Activated naive CD4-positive, alpha-beta T cell treated with anti-CD3 and anti-CD28 coated beads for 36 hours (primary cell): ENCODE measurements at regions not wholly inside any gene's neighbourhood (a gene's known extent, or its start where the extent isn't known, plus 50 kb on each side); places are given as distances from the start of the nearest gene placed in this dataset.
"Not testable (repeated sequence)": the region's sequence is repeated elsewhere in the genome, so short reads cannot be mapped to it uniquely, and the experiment has no call there.

Source experiments
- CTCF ChIA-PET: fragments of 350-600 bp; sonication (Branson Sonifier 250); formaldehyde crosslinking; loops from one replicate; lab custom pipeline; 2021; ENCODE audit warnings: antibody characterized with exemption; lab: Charles Lee
- DNase-seq: peaks from one replicate; pipeline ENCODE4 v3.0.0-alpha.2; 2020
- H3K27ac Mint-ChIP-seq: one replicate; pipeline ENCODE4 v1.8.0; 2021; ENCODE audit warnings: mild to moderate bottlenecking, mixed read lengths
- H3K27me3 Mint-ChIP-seq: one replicate; pipeline ENCODE4 v1.8.0; 2021; ENCODE audit warnings: low read depth, mixed read lengths
- H3K36me3 Mint-ChIP-seq: one replicate; pipeline ENCODE4 v1.8.0; 2021; ENCODE audit warnings: low read depth, mixed read lengths
- H3K4me1 Mint-ChIP-seq: one replicate; pipeline ENCODE4 v1.8.0; 2021; ENCODE audit warnings: low read depth, mixed read lengths
- H3K4me3 Mint-ChIP-seq: one replicate; pipeline ENCODE4 v1.8.0; 2021; ENCODE audit warnings: mild to moderate bottlenecking, moderate library complexity, mixed read lengths
- H3K9me3 Mint-ChIP-seq: one replicate; pipeline ENCODE4 v1.8.0; 2021; ENCODE audit warnings: mixed read lengths
- intact Hi-C: fragments of 100-400 bp; cut with micrococcal nuclease; formaldehyde crosslinking; loops from one replicate; pipeline ENCODE4 v1.15.1; 2023

DNA sequence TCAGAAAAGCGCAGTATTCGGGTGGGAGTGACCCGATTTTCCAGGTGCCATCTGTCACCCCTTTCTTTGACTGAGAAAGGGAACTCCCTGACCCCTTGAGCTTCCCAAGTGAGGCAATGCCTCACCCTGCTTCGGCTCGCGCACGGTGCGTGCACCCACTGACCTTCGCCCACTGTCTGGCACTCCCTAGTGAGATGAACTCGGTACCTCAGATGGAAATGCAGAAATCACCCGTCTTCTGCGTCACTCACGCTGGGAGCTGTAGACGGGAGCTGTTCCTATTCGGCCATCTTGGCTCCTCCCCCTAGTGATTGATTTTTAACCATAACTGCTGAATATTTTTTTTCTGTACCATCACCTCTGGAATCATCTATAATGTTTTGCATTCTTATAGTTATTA is 359.1 kb downstream of the C3orf38 start:
- H3K27me3 Mint-ChIP-seq, CTCF ChIA-PET, H3K9me3 Mint-ChIP-seq, H3K4me1 Mint-ChIP-seq, H3K36me3 Mint-ChIP-seq, H3K4me3 Mint-ChIP-seq, intact Hi-C loops, DNase-seq, H3K27ac Mint-ChIP-seq: not testable (repeated sequence)

GRCh38 chr3:88509582-88509981 is 359.8 kb downstream of the C3orf38 start:
- no peaks in the 10 kb centered on the region for H3K4me1 Mint-ChIP-seq
- peaks cover 2% of the 10 kb centered on the region for H3K9me3 Mint-ChIP-seq
- intact Hi-C loops = no loop called here
- no peaks in the 10 kb centered on the region for H3K27me3 Mint-ChIP-seq
- CTCF ChIA-PET = no interaction called here
- no peak for DNase-seq
- no peak overlapping the region for H3K4me3 Mint-ChIP-seq
- H3K27ac Mint-ChIP-seq = no peak overlapping the region
- no peaks in the 10 kb centered on the region for H3K36me3 Mint-ChIP-seq

DNA sequence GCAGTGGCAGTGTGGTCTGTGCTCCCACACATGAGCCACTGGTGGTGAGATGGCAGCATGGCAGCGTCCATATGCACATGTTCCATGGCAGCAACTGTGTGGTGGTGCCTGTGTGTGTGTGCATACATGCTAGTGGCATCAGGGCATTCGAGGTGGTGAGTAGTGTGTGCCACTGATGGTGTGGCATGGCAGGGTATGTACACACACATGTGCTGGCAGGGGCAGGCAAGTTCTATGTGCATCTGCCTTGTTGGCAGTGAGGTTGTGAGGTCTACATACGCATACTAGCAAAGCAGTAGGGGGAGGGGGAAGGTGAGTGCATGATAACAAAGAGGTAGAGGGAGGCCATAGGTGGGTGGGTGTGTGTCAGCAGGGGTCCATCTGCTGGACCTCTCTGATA is 378.7 kb downstream of the C3orf38 start:
- no peaks in the 10 kb centered on the region for H3K36me3 Mint-ChIP-seq

GRCh38 chr3:88534534-88534933 is 384.8 kb downstream of the C3orf38 start:
- no peak overlapping the region for H3K4me3 Mint-ChIP-seq
- no peak overlapping the region for H3K27ac Mint-ChIP-seq
- intact Hi-C loops = no loop called here
- no peaks in the 10 kb centered on the region for H3K4me1 Mint-ChIP-seq
- no peaks in the 10 kb centered on the region for H3K27me3 Mint-ChIP-seq
- H3K36me3 Mint-ChIP-seq = no peaks in the 10 kb centered on the region
- DNase-seq = no peak
- CTCF ChIA-PET = no interaction called here
- no peaks in the 10 kb centered on the region for H3K9me3 Mint-ChIP-seq

More for the DNA sequence above, 378.7 kb downstream of the C3orf38 start:
- DNase-seq = no peak
- Mint-ChIP-seq H3K27me3 (peaks cover 3% of the 10 kb centered on the region), H3K27ac (no peak overlapping the region), H3K9me3 (peaks cover 3% of the 10 kb centered on the region), H3K4me1 (no peaks in the 10 kb centered on the region), H3K4me3 (no peak overlapping the region)
- intact Hi-C loops = no loop called here
- CTCF ChIA-PET = no interaction called here

DNA sequence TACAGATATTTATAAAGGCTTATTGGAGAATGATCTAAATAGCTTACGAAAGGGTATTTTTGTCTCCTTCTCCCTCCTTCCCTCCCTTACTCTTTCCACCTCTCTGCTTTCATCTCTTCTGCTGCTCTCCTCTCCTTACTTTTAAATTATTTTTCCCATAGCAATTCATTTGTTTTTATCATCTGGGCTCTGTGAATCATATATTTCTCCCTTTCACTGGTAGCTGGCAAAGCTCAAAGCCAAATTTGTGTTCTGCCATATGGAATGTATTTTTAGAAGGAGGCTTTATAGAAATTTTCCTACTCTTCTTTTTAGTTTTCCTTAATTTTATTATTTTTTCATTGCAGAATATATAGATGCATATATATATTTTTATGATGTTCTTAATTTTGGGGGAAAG is 385.8 kb downstream of the C3orf38 start:
- Mint-ChIP-seq H3K9me3 (no peaks in the 10 kb centered on the region), H3K36me3 (no peaks in the 10 kb centered on the region), H3K27me3 (no peaks in the 10 kb centered on the region), H3K4me3 (no peak overlapping the region), H3K27ac (no peak overlapping the region), H3K4me1 (no peaks in the 10 kb centered on the region)
- no peak for DNase-seq
- intact Hi-C loops = no loop called here
- CTCF ChIA-PET = no interaction called here

- no peak overlapping the region for H3K27ac Mint-ChIP-seq
These were observed 393.2 kb downstream of the C3orf38 start for GRCh38 chr3:88542916-88543315.

DNA sequence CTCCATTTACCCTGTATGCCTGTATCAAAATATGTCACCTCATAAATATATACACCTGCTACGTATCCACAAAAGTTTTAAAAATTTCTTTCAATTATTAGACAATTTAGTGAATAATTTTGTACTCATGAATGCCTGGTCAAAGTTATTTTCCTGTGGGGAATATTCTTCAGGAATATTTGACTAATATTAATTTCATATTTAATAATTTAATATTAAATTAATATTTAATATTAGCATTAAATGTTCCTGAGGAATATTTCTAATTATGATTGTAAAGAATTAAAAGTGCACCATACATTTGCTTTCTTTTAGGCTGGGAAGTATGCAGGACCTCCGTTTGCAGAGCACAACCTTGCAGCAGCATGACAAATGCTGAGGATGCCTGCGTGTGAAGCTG is 422.7 kb downstream of the C3orf38 start:
- CTCF ChIA-PET = no interaction called here
- Mint-ChIP-seq H3K36me3 (no peaks in the 10 kb centered on the region), H3K4me3 (no peak overlapping the region), H3K4me1 (no peaks in the 10 kb centered on the region), H3K9me3 (peaks cover 7% of the 10 kb centered on the region), H3K27me3 (no peaks in the 10 kb centered on the region), H3K27ac (no peak overlapping the region)
- intact Hi-C loops = no loop called here
- no peak for DNase-seq

More at GRCh38 chr3:88542916-88543315, 393.2 kb downstream of the C3orf38 start:
- intact Hi-C loops = no loop called here
- no peak for DNase-seq
- H3K36me3 Mint-ChIP-seq = no peaks in the 10 kb centered on the region
- no peaks in the 10 kb centered on the region for H3K4me1 Mint-ChIP-seq
- H3K4me3 Mint-ChIP-seq = no peak overlapping the region
- H3K9me3 Mint-ChIP-seq = peaks cover 10% of the 10 kb centered on the region
- CTCF ChIA-PET = no interaction called here
- H3K27me3 Mint-ChIP-seq = no peaks in the 10 kb centered on the region

DNA sequence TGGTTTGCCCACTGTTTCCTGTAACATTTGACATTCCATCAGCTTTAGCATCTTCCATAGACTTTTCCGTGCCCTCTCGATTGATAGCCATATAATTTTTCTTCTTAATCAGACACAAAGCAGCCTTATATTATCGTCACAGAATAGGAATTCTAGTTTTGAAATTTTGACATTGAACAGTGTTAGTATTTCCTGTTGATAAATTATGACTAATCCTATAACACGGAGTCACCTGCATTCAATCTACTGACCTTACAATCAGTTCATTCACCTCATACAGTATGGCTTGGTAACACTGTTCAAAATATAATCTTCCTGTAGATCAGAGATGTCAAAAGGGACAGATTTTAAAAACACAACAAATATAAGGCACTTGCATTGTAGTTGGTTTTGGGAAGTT is 423.7 kb downstream of the C3orf38 start:
- CTCF ChIA-PET = no interaction called here

DNA sequence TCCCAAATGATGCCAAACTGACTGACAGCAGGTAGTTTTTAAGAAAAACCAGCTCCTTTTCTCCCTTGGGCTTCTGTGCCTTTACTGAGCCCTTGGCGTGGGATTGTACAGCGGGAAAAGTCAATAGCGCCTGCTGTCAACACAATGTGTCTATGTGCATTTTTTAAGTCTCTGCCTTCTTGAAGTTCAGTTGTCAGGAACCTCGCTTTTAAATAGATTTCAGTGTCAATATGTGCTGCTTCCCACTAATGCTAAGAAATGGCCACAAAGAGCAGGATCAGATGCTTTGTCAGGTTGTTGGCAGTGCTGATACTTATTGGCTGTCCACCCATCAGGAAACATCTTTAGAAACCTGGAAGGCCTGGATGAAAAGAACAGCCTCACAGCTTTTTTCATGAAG is 424.4 kb downstream of the C3orf38 start:
- H3K36me3 Mint-ChIP-seq = no peaks in the 10 kb centered on the region
- intact Hi-C loops = no loop called here
- peaks cover 6% of the 10 kb centered on the region for H3K9me3 Mint-ChIP-seq
- H3K27ac Mint-ChIP-seq = no peak overlapping the region
- no peaks in the 10 kb centered on the region for H3K4me1 Mint-ChIP-seq
- no peaks in the 10 kb centered on the region for H3K27me3 Mint-ChIP-seq
- H3K4me3 Mint-ChIP-seq = no peak overlapping the region
- CTCF ChIA-PET = no interaction called here
- no peak for DNase-seq

More for the DNA sequence above, 423.7 kb downstream of the C3orf38 start:
- H3K4me3 Mint-ChIP-seq = no peak overlapping the region
- H3K27ac Mint-ChIP-seq = no peak overlapping the region
- H3K36me3 Mint-ChIP-seq = no peaks in the 10 kb centered on the region
- H3K4me1 Mint-ChIP-seq = no peaks in the 10 kb centered on the region
- no peak for DNase-seq
- H3K27me3 Mint-ChIP-seq = no peaks in the 10 kb centered on the region
- peaks cover 7% of the 10 kb centered on the region for H3K9me3 Mint-ChIP-seq
- intact Hi-C loops = no loop called here

DNA sequence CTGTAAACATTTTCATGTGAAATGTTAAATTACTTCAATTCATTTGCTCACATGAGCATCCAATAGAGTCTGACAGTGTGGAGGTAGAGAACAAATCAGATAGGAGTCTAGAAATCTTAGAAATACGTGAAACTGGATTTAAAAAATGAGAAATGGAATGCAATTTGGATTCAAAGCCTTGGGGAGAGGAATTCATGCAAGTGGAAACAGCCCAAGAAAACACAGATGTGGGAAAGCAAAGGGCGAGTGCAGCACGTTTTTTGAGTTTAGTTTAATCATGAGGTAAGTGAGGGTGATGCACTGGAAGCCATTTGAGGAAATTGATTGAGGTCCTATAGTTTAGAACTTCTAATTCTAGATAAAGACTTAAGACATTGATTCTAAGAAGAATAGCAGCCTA is 434.7 kb downstream of the C3orf38 start:
- no peak overlapping the region for H3K4me3 Mint-ChIP-seq
- no peaks in the 10 kb centered on the region for H3K4me1 Mint-ChIP-seq
- H3K9me3 Mint-ChIP-seq = no peaks in the 10 kb centered on the region
- H3K27ac Mint-ChIP-seq = no peak overlapping the region
- DNase-seq = no peak
- no peaks in the 10 kb centered on the region for H3K36me3 Mint-ChIP-seq
- CTCF ChIA-PET = no interaction called here
- intact Hi-C loops = no loop called here
- H3K27me3 Mint-ChIP-seq = no peaks in the 10 kb centered on the region

- no peaks in the 10 kb centered on the region for H3K9me3 Mint-ChIP-seq
- H3K27ac Mint-ChIP-seq = no peak overlapping the region
- intact Hi-C loops = no loop called here
- no peak for DNase-seq
- no peak overlapping the region for H3K4me3 Mint-ChIP-seq
- no peaks in the 10 kb centered on the region for H3K36me3 Mint-ChIP-seq
- no peaks in the 10 kb centered on the region for H3K27me3 Mint-ChIP-seq
- CTCF ChIA-PET = no interaction called here
- H3K4me1 Mint-ChIP-seq = no peaks in the 10 kb centered on the region
These were observed 436.4 kb downstream of the C3orf38 start for GRCh38 chr3:88586121-88586640.

- intact Hi-C loops = no loop called here
- no peak overlapping the region for H3K4me3 Mint-ChIP-seq
- CTCF ChIA-PET = no interaction called here
- no peaks in the 10 kb centered on the region for H3K27me3 Mint-ChIP-seq
- no peak overlapping the region for H3K27ac Mint-ChIP-seq
- no peaks in the 10 kb centered on the region for H3K36me3 Mint-ChIP-seq
- no peaks in the 10 kb centered on the region for H3K9me3 Mint-ChIP-seq
- no peak for DNase-seq
- no peaks in the 10 kb centered on the region for H3K4me1 Mint-ChIP-seq
These were observed 439.4 kb downstream of the C3orf38 start for GRCh38 chr3:88589138-88589537.

- Mint-ChIP-seq H3K4me1 (no peaks in the 10 kb centered on the region), H3K4me3 (no peak overlapping the region), H3K27me3 (no peaks in the 10 kb centered on the region), H3K27ac (no peak overlapping the region), H3K36me3 (no peaks in the 10 kb centered on the region), H3K9me3 (no peaks in the 10 kb centered on the region)
- intact Hi-C loops = no loop called here
- no peak for DNase-seq
- CTCF ChIA-PET = no interaction called here
These were observed 445.3 kb downstream of the C3orf38 start for GRCh38 chr3:88595026-88595425.

GRCh38 chr3:88596451-88596850 is 446.7 kb downstream of the C3orf38 start:
- Mint-ChIP-seq H3K27me3 (no peaks in the 10 kb centered on the region), H3K4me3 (no peak overlapping the region), H3K36me3 (no peaks in the 10 kb centered on the region), H3K4me1 (no peaks in the 10 kb centered on the region), H3K27ac (no peak overlapping the region), H3K9me3 (peaks cover 2% of the 10 kb centered on the region)
- intact Hi-C loops = no loop called here
- CTCF ChIA-PET = no interaction called here
- DNase-seq = no peak
